IMR-90 (cell line): ENCODE measurements at regions not wholly inside any gene's neighbourhood (a gene's known extent, or its start where the extent isn't known, plus 50 kb on each side); places are given as distances from the start of the nearest gene placed in this dataset.

Source experiments
- ATAC-seq: fragments of 200-7000 bp; cut with Tn5 transposase; 2 replicates; pipeline ENCODE4 v1.9.1; 2020; ENCODE audit warnings: low read depth, mild to moderate bottlenecking, moderate library complexity
- BruUV-seq: library from RNA; stranded (reverse); fragments of 400-500 nt; replicated peaks from 2 replicates; lab custom pipeline; 2021; lab: Mats Ljungman, UMichigan
- CTCF ChIA-PET: fragments of 300-600 bp; formaldehyde crosslinking; extraction: SDS; loops from one replicate; lab custom pipeline; 2021; ENCODE audit warnings: antibody characterized with exemption; lab: Yijun Ruan, JAX
- POLR2A ChIA-PET: fragments of 300-600 bp; sonication (Branson Sonifier 250); formaldehyde crosslinking; loops from one replicate; lab custom pipeline; 2022; ENCODE audit warnings: antibody characterized with exemption; ENCODE audit not compliant: unreplicated experiment; lab: Charles Lee
- DNase-seq: peaks from one replicate; pipeline ENCODE4 v3.0.0; 2013
- H2AFZ ChIP-seq: replicated peaks from 2 replicates; pipeline ENCODE3; 2013; ENCODE audit warnings: low read length, mild to moderate bottlenecking; ENCODE audit not compliant: poor library complexity
- H2AK5ac ChIP-seq: 2 replicates; pipeline ENCODE4 v1.6.1; 2013; ENCODE audit warnings: low read depth, low read length, inconsistent platforms
- H2AK9ac ChIP-seq: replicated peaks from 2 replicates; pipeline ENCODE3; 2013; ENCODE audit warnings: mild to moderate bottlenecking, low read depth, low read length, moderate library complexity; ENCODE audit not compliant: poor library complexity
- H2BK120ac ChIP-seq: 2 replicates; pipeline ENCODE4 v1.6.1; 2013; ENCODE audit warnings: low read depth, low read length, inconsistent platforms
- H2BK15ac ChIP-seq: 3 replicates; pipeline ENCODE4 v1.6.1; 2013; ENCODE audit warnings: low read depth, low read length, inconsistent platforms
- H2BK20ac ChIP-seq: 2 replicates; pipeline ENCODE4 v1.6.1; 2013; ENCODE audit warnings: low read depth, mild to moderate bottlenecking, inconsistent platforms, low read length, moderate library complexity
- H2BK5ac ChIP-seq: 2 replicates; pipeline ENCODE4 v1.6.1; 2013; ENCODE audit warnings: mild to moderate bottlenecking, low read depth, low read length, inconsistent platforms; ENCODE audit not compliant: poor library complexity, severe bottlenecking
- H3K14ac ChIP-seq: replicated peaks from 2 replicates; pipeline ENCODE4 v1.6.1; 2013; ENCODE audit warnings: low read depth, low read length, inconsistent platforms
- H3K18ac ChIP-seq: 2 replicates; pipeline ENCODE4 v1.6.1; 2013; ENCODE audit warnings: low read depth, low read length, control low read depth
- H3K23ac ChIP-seq: 2 replicates; pipeline ENCODE4 v1.6.1; 2013; ENCODE audit warnings: low read depth, low read length, inconsistent platforms
- H3K27ac ChIP-seq: 2 replicates; pipeline ENCODE4 v1.5.1; 2013; ENCODE audit warnings: mild to moderate bottlenecking, control low read depth, low read length; ENCODE audit not compliant: insufficient read depth
- H3K27me3 ChIP-seq: 2 replicates; pipeline ENCODE4 v1.6.1; 2013; ENCODE audit warnings: low read length; ENCODE audit not compliant: control insufficient read depth, insufficient read depth
- H3K36me3 ChIP-seq: 2 replicates; pipeline ENCODE4 v1.6.1; 2013; ENCODE audit warnings: low read length, mixed read lengths; ENCODE audit not compliant: control insufficient read depth, insufficient read depth
- H3K4ac ChIP-seq: 2 replicates; pipeline ENCODE4 v1.6.1; 2013; ENCODE audit warnings: low read depth, low read length, inconsistent platforms
- H3K4me1 ChIP-seq: 2 replicates; pipeline ENCODE4 v1.6.1; 2013; ENCODE audit warnings: low read length, mixed read lengths; ENCODE audit not compliant: control insufficient read depth, insufficient read depth
- H3K4me2 ChIP-seq: 2 replicates; pipeline ENCODE4 v1.6.1; 2013; ENCODE audit warnings: low read depth, mild to moderate bottlenecking, control low read depth, low read length, moderate library complexity
- H3K4me3 ChIP-seq: 2 replicates; pipeline ENCODE4 v1.5.1; 2013; ENCODE audit warnings: low read depth, mild to moderate bottlenecking, control low read depth, low read length, moderate library complexity; ENCODE audit not compliant: insufficient read depth
- H3K56ac ChIP-seq: 2 replicates; pipeline ENCODE4 v1.6.1; 2013; ENCODE audit warnings: low read length, inconsistent platforms; ENCODE audit not compliant: insufficient read depth; ENCODE audit errors: extremely low read depth
- H3K79me1 ChIP-seq, 2 experiments: 2 replicates each; pipeline ENCODE4 v1.6.1; 2013; ENCODE audit warnings: low read length in 2 of 2, inconsistent platforms in 1 of 2, low read depth in 1 of 2
- H3K9ac ChIP-seq: 2 replicates; pipeline ENCODE4 v1.6.1; 2013; ENCODE audit warnings: low read depth, low read length, control low read depth
- H3K9me1 ChIP-seq: 2 replicates; pipeline ENCODE4 v1.6.1; 2013; ENCODE audit warnings: low read length, inconsistent platforms; ENCODE audit not compliant: insufficient read depth
- H3K9me3 ChIP-seq: 2 replicates; pipeline ENCODE4 v1.6.1; 2013; ENCODE audit warnings: low read length; ENCODE audit not compliant: control insufficient read depth, insufficient read depth
- H4K20me1 ChIP-seq: 2 replicates; pipeline ENCODE4 v1.6.1; 2013; ENCODE audit warnings: low read length, inconsistent platforms; ENCODE audit not compliant: insufficient read depth
- H4K5ac ChIP-seq: 2 replicates; pipeline ENCODE4 v1.6.1; 2013; ENCODE audit warnings: mild to moderate bottlenecking, low read depth, low read length, control low read depth
- H4K8ac ChIP-seq, 2 experiments: 2 replicates each; pipeline ENCODE4 v1.6.1; 2013; ENCODE audit warnings: low read depth in 2 of 2, low read length in 2 of 2, control low read depth in 1 of 2, inconsistent platforms in 1 of 2
- H4K91ac ChIP-seq: 2 replicates; pipeline ENCODE4 v1.6.1; 2013; ENCODE audit warnings: low read depth, low read length, inconsistent platforms; ENCODE audit not compliant: insufficient read depth
- BHLHE40 ChIP-seq: fragments of 150-350 bp; IDR thresholded peaks from 2 replicates; pipeline ENCODE4 v1.6.1; 2016; ENCODE audit warnings: mild to moderate bottlenecking, low read depth, low read length
- CEBPB ChIP-seq: IDR thresholded peaks from 2 replicates; pipeline ENCODE4 v1.6.1; 2012; ENCODE audit warnings: low read depth, low read length, improper control_type of control experiment
- CHD1 ChIP-seq: IDR thresholded peaks from 2 replicates; pipeline ENCODE4 v1.6.1; 2012; ENCODE audit warnings: low read depth, low read length, improper control_type of control experiment
- CTCF ChIP-seq: conservative IDR thresholded peaks from 2 replicates; pipeline ENCODE4 v1.5.1; 2012; ENCODE audit warnings: mild to moderate bottlenecking, low read depth, low read length, improper control_type of control experiment
- ELK1 ChIP-seq: fragments of 150-350 bp; IDR thresholded peaks from 2 replicates; pipeline ENCODE4 v1.6.1; 2016; ENCODE audit warnings: low read depth, mild to moderate bottlenecking, low read length, moderate library complexity, borderline replicate concordance
- FOS ChIP-seq: fragments of 150-350 bp; IDR thresholded peaks from 2 replicates; pipeline ENCODE4 v1.6.1; 2016; ENCODE audit warnings: low read depth, low read length
- MAFK ChIP-seq: IDR thresholded peaks from 2 replicates; pipeline ENCODE4 v1.6.1; 2012; ENCODE audit warnings: low read depth, low read length, improper control_type of control experiment
- MAZ ChIP-seq: IDR thresholded peaks from 2 replicates; pipeline ENCODE4 v1.6.1; 2012; ENCODE audit warnings: low read depth, mild to moderate bottlenecking, low read length, improper control_type of control experiment, moderate library complexity, borderline replicate concordance
- MXI1 ChIP-seq: IDR thresholded peaks from 2 replicates; pipeline ENCODE4 v1.6.1; 2012; ENCODE audit warnings: low read depth, mild to moderate bottlenecking, low read length, moderate library complexity, borderline replicate concordance
- NFE2L2 ChIP-seq: fragments of 150-350 bp; IDR thresholded peaks from 2 replicates; pipeline ENCODE4 v1.6.1; 2016; ENCODE audit warnings: low read depth, mild to moderate bottlenecking, low read length
- POLR2A ChIP-seq: IDR thresholded peaks from 2 replicates; pipeline ENCODE4 v1.6.1; 2012; ENCODE audit warnings: mild to moderate bottlenecking, low read depth, low read length
- RAD21 ChIP-seq: IDR thresholded peaks from 2 replicates; pipeline ENCODE4 v1.6.1; 2012; ENCODE audit warnings: low read length, improper control_type of control experiment
- RCOR1 ChIP-seq: IDR thresholded peaks from 2 replicates; pipeline ENCODE4 v1.6.1; 2012; ENCODE audit warnings: mild to moderate bottlenecking, low read length, improper control_type of control experiment; ENCODE audit not compliant: insufficient replicate concordance
- RFX5 ChIP-seq: IDR thresholded peaks from 2 replicates; pipeline ENCODE4 v1.8.0; 2012; ENCODE audit warnings: low read depth, mild to moderate bottlenecking, low read length, moderate library complexity
- SMC3 ChIP-seq: fragments of 150-350 bp; IDR thresholded peaks from 2 replicates; pipeline ENCODE4 v1.6.1; 2016; ENCODE audit warnings: low read depth, mild to moderate bottlenecking, antibody characterized with exemption, low read length, moderate library complexity
- USF2 ChIP-seq: fragments of 150-350 bp; IDR thresholded peaks from 2 replicates; pipeline ENCODE4 v1.6.1; 2017; ENCODE audit warnings: mild to moderate bottlenecking, antibody characterized with exemption, low read length, low read depth
- WGBS, 2 experiments: methylation state at CpG; one replicate each; pipeline versions ENCODE4 v1.1.5 to v1.1.7; 2013; ENCODE audit warnings: missing lambda C conversion rate in 2 of 2; ENCODE audit not compliant: insufficient read length in 1 of 2; ENCODE audit errors: extremely low coverage in 2 of 2; 5-methylcytosine and 5-hydroxymethylcytosine counted together
- dilution Hi-C: fragments of 300-500 bp; cut with HindIII; formaldehyde crosslinking; loops from one replicate; pipeline ENCODE4 v1.14.3; 2018; ENCODE audit warnings: low sequenced_read_pairs; ENCODE audit not compliant: unreplicated experiment
- in situ Hi-C: fragments of 300-500 bp; cut with MboI; formaldehyde crosslinking; loops from 3 replicates; pipeline ENCODE4 v1.14.3; 2019; ENCODE audit warnings: low sequenced_read_pairs, inconsistent platforms, mixed read lengths
- intact Hi-C: fragments of 100-400 bp; cut with micrococcal nuclease; formaldehyde crosslinking; loops from 2 replicates; pipeline ENCODE4 v1.10.0; 2022

- Histone ChIP-seq H3K4me2 (no peak overlapping the region), H3K9me3 (no peaks in the 10 kb centered on the region), H2BK15ac (no peak overlapping the region), H3K56ac (no peak overlapping the region), H4K5ac (no peak overlapping the region), H4K8ac (no peak overlapping the region), H3K27me3 (no peaks in the 10 kb centered on the region), H3K4ac (no peak overlapping the region), H2AK9ac (no peak overlapping the region), H2BK120ac (no peak overlapping the region), H3K14ac (no peak overlapping the region), H2BK20ac (no peak overlapping the region), H2BK5ac (no peak overlapping the region), H3K9me1 (no peaks in the 10 kb centered on the region), H3K18ac (no peak overlapping the region), H3K4me3 (no peak overlapping the region), H2AFZ (no peak overlapping the region), H2AK5ac (no peak overlapping the region), H3K27ac (no peak overlapping the region), H4K91ac (no peak overlapping the region), H3K4me1 (no peaks in the 10 kb centered on the region), H3K23ac (no peak overlapping the region), H3K9ac (no peak overlapping the region), H4K20me1 (no peaks in the 10 kb centered on the region), H3K36me3 (no peaks in the 10 kb centered on the region), H3K79me1 (no peaks in the 10 kb centered on the region)
- ATAC-seq (no peak), DNase-seq (peak; percentile 1)
- POLR2A ChIA-PET: no interaction called here
- intact Hi-C loops (no loop called here), dilution Hi-C loops (no loop called here), in situ Hi-C loops (no loop called here)
- no peak for TF ChIP-seq CEBPB
- TF ChIP-seq SMC3: no peak
- no peak for TF ChIP-seq RFX5
- no peak for TF ChIP-seq MAZ
- no peak for TF ChIP-seq RCOR1
- no peak for TF ChIP-seq RAD21
- TF ChIP-seq POLR2A: no peak
- no peak for TF ChIP-seq USF2
- no peak for TF ChIP-seq CTCF
- TF ChIP-seq BHLHE40: no peak
- no peak for TF ChIP-seq CHD1
- no peak for TF ChIP-seq FOS
- no peak for TF ChIP-seq MXI1
- no peak for TF ChIP-seq ELK1
- no peak for TF ChIP-seq NFE2L2
- no peak for TF ChIP-seq MAFK
- BruUV-seq: no TSS peak
- CTCF ChIA-PET: no interaction called here
- WGBS, 2 experiments: no CpG with 5 or more reads among the region's 4 CpGs
Measured at GRCh38 chr10:113493195-113493594, 59.7 kb upstream of the HABP2 start.
